GM13976 (cell line): ENCODE measurements at regions not wholly inside any gene's neighbourhood (a gene's known extent, or its start where the extent isn't known, plus 50 kb on each side); places are given as distances from the start of the nearest gene placed in this dataset.

Experiments used
- DNase-seq: peaks from one replicate; pipeline ENCODE4 v3.0.0; 2012; ENCODE audit warnings: low spot score
- in situ Hi-C: fragments of 300-500 bp; cut with MboI; formaldehyde crosslinking; loops from one replicate; pipeline ENCODE4 v1.12.0; 2022; ENCODE audit warnings: low sequenced_read_pairs, mixed read lengths, inconsistent platforms; ENCODE audit not compliant: unreplicated experiment
- TF ChIP-seq, protein P1 (sequence below): IDR thresholded peaks from 2 replicates; pipeline ENCODE4 v1.5.1; 2012; ENCODE audit warnings: borderline replicate concordance, mild to moderate bottlenecking; ENCODE audit not compliant: insufficient read depth; ENCODE audit errors: extremely low read depth, missing control alignments, control extremely low read depth

DNA sequence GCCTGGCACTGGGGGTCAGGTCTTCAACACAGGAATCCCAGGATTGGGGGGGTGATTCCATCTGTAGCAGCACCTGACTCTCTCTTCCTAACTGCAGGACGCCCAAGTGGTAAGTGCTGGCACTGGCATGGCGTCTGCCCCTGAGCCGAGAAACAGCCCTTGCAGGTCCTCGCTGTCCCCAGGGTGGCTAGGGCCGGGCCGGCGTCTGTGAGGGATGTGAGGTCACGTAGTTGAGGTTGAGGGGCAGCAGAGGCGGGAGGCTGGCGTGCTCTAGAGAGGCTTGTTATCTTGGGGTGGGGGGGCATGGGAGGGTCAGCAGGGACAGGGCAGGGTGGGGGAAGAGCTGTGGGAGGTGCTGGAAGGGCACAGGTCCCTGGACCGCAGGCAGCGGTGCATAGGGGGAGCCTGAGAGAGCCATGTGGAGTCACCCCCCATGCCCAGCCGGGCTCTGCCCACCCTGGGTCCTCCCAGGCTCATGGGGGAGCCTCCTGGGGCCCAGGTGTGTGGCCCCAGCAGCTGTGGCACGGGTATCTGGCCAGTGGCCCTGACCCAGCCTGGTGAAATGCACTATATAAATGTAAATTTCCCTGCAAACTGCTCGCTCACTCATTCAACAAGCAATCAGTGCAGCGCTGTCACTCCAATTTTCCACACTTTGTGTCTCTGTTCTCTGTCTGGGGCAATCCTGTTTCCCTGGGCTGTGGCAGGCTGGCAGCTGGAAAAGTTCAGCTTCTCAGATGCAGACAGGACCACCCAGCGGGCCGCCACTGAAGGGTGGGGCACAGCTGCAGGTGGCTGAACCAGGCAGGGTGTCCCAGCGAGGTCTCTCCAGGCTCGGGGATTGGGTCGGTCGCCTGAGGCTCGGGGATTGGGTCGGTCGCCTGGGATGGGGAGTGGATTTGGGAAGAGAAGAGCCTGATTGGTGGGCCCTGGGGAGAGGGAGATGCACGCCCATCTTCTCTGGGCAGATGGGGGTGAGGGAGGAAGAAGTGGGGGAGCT lies 102.2 kb upstream of the NKX1-1 start:
- TF ChIP-seq, protein P1, sequence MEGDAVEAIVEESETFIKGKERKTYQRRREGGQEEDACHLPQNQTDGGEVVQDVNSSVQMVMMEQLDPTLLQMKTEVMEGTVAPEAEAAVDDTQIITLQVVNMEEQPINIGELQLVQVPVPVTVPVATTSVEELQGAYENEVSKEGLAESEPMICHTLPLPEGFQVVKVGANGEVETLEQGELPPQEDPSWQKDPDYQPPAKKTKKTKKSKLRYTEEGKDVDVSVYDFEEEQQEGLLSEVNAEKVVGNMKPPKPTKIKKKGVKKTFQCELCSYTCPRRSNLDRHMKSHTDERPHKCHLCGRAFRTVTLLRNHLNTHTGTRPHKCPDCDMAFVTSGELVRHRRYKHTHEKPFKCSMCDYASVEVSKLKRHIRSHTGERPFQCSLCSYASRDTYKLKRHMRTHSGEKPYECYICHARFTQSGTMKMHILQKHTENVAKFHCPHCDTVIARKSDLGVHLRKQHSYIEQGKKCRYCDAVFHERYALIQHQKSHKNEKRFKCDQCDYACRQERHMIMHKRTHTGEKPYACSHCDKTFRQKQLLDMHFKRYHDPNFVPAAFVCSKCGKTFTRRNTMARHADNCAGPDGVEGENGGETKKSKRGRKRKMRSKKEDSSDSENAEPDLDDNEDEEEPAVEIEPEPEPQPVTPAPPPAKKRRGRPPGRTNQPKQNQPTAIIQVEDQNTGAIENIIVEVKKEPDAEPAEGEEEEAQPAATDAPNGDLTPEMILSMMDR = no peak
- in situ Hi-C loops = no loop called here
- no peak for DNase-seq

DNA sequence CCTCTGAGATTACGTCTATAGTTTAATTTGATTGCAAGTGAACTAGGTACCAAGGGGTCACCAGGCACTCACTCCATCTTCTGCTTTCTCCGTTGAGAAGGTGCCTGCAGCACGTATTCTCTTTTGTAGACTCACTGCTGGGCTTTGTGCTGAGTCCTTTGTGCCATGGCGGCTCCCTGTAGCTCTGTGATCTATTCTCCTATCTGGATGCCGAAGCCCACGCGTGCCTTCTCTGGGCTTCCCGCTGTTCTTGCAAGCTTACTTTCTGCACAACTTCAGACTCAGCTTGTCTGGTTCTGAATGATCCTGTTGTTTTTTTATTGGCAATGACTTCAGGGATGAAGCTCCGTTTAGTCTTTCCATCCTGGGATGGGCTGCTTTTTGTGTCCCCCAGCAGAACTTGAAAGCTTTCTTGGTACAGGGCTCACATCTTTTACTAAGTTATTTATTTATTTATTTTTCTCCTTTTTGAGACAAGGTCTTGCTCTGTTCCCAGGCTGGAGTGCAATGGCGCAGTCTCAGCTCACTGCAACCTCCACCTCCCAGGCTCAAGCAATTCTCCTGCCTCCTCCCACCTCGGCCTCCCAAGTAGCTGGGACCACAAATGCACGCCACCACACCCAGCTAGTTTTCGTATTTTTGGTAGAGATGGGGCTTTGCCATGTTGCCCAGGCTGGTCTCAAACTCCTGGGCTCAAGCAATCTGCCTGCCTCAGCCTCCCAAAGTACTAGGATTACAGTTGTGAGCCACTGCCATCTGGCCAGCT lies 100.9 kb upstream of the NKX1-1 start:
- in situ Hi-C loops = no loop called here
- TF ChIP-seq, protein P1 = no peak
- no peak for DNase-seq

DNA sequence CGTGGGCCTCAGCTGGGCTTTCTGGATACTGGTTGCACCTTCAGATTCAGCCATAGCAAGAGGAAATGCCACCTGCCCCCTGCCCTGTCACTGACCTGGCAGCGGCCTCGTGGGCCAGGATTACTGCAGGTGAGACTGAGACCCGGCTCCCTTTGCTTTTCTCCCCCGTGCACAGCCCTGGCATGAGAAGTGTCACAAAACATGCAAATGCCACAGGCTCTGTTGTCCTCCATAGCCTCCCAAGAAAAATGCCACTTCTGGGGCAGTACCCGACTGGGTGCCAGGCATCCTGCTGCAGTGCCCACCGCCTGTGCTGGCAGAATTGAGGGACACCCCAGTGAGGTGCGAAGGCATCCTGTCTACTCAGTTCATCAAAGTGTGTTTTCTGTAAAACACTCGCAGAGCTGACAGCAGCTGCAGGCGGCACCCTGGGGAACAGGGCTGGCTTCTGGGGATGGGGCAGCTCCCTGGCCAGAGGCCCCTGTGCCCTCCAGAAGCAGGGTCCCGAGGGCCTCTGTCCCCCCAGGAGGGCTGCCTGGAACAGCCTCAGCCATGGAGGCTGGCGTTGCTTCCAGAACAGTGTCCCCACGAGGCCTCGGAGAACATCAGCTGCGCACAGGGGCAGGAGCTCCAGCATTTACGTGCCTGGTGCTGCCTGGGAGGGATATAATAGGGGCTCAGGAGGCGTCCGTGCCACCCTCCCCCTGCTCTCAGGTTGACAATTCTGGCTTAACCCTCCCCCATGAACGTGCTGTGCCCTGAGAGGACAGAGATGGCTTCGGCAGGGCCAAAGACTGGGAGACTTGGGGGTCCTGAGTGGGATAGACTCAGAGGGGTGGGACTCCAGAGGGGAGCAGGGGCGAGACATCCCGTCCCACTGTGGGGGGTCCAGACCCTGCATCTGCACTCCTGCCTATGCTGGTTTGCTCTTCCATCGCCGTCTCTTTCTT lies 99.5 kb upstream of the NKX1-1 start:
- in situ Hi-C loops = no loop called here
- no peak for DNase-seq
- TF ChIP-seq, protein P1 = no peak

DNA sequence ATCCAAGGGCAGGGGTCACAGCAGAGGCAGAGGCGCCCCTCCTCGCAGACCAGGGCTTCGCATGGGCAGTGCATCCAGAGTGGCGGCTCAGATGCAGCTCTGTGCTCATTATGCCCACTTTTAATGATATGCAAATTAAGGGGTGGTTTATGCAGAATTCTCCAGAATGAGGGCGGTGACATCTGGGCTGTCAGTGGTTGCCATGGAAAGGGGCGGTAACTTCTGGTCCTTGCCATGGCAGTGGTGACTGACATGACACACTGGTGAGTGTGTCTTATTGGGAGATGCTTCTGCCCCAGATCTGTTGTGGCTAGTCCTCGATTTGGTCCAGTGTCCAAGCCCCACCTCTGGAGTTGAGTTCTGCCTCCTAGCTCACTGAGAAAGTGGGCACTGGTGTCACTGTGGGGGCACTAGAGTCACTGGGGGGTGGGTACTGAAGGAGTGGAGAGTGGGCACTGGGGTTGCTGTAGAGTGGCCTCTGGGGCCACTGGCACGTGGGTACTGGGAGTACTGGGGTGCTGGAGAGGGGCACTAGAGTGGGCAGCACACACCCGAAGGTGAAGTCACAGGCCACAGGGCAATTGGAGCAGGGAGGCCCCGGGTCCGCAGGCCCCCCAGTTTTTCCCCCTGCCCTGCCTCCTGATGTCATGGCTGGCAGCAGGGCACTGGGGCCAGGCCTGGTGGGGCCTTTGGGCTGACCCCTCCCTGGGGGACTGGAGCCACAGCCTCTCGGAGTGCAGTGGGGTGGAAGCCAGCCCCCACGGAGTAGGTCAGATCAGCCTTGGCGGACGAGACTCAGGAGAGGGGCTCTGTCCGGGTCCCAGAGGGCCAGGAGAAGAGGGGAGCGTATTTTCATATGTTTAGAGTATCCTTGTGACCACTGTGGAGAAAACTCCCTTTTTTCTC lies 98.6 kb upstream of the NKX1-1 start:
- in situ Hi-C loops = no loop called here
- TF ChIP-seq, protein P1 = no peak
- DNase-seq = no peak

DNA sequence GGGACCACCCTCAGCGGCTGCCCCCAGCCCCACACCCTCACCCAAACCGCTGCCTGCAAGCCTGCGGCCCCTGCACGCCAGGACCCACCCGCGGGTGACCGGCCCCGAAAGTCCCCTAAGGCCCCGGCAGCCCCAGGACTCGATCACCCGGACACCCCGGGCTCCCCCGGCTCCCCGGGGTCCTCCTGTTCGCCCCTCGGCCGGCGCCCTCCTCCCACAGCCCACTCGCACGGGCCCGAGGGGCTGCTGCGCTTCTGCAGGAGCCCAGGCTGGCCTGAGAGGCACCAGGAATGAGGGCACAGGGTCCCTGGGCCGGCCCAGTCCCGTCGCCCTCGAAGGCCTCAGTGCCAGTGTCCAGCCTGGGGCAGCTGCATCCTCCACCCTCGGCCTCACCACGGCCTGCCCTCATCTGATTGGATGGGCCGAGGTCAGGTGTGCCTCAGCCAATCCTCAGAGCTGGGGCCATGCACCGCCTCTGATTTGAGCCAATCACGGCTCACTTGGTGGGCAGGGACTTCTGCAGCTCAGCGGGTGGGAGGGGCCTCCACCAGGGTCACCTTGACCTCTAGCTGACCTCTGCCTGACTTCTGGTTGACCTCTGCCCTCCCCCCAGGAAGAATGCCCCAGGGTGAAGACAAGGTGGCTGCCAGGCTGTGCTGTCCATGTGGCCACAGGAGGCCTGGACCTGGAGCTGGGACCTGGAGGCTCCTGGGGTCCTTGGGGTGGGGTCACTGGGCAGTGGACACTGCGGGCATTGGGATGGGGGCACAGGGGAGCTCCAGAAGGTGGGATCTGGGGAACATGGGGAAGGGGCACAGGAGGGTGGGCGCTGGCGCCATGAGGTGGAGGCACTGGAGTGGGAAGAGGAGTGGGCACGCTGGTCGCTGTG lies 97.6 kb upstream of the NKX1-1 start:
- in situ Hi-C loops = no loop called here
- TF ChIP-seq, protein P1 = no peak
- no peak for DNase-seq
